ENCODE measurements at regions not wholly inside any gene's neighbourhood (a gene's known extent, or its start where the extent isn't known, plus 50 kb on each side); places are given as distances from the start of the nearest gene placed in this dataset.
"Not testable (repeated sequence)": the region's sequence is repeated elsewhere in the genome, so short reads cannot be mapped to it uniquely, and the experiment has no call there.

DNA sequence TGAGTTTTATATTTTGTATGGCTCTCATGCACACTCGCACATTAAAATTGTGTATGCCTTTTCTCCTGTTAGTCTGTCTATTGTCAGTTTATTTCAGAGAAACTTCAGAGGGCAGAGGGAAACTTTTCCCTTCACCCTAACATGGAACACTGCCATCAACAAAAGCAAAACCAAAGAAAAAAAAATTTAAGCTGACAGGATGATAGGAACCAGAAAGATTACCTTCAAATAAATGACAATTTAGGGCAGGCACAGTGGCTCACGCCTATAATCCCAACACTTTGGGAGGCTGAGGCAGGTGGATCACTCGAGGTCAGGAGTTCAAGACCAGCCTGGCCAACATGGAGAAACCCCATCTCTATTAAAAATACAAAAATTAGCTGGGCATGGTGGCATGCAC lies 268.3 kb downstream of the TLE1 start:
- TF ChIP-seq, protein P1, sequence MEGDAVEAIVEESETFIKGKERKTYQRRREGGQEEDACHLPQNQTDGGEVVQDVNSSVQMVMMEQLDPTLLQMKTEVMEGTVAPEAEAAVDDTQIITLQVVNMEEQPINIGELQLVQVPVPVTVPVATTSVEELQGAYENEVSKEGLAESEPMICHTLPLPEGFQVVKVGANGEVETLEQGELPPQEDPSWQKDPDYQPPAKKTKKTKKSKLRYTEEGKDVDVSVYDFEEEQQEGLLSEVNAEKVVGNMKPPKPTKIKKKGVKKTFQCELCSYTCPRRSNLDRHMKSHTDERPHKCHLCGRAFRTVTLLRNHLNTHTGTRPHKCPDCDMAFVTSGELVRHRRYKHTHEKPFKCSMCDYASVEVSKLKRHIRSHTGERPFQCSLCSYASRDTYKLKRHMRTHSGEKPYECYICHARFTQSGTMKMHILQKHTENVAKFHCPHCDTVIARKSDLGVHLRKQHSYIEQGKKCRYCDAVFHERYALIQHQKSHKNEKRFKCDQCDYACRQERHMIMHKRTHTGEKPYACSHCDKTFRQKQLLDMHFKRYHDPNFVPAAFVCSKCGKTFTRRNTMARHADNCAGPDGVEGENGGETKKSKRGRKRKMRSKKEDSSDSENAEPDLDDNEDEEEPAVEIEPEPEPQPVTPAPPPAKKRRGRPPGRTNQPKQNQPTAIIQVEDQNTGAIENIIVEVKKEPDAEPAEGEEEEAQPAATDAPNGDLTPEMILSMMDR (IDR thresholded peaks at IDR 0.05) = not testable (repeated sequence)
- TF ChIP-seq POLR2A, EP300 (IDR thresholded peaks at IDR 0.05): not testable (repeated sequence)
